ENCODE measurements at regions not wholly inside any gene's neighbourhood (a gene's known extent, or its start where the extent isn't known, plus 50 kb on each side); places are given as distances from the start of the nearest gene placed in this dataset.
"Not testable (repeated sequence)": the region's sequence is repeated elsewhere in the genome, so short reads cannot be mapped to it uniquely, and the experiment has no call there.

DNA sequence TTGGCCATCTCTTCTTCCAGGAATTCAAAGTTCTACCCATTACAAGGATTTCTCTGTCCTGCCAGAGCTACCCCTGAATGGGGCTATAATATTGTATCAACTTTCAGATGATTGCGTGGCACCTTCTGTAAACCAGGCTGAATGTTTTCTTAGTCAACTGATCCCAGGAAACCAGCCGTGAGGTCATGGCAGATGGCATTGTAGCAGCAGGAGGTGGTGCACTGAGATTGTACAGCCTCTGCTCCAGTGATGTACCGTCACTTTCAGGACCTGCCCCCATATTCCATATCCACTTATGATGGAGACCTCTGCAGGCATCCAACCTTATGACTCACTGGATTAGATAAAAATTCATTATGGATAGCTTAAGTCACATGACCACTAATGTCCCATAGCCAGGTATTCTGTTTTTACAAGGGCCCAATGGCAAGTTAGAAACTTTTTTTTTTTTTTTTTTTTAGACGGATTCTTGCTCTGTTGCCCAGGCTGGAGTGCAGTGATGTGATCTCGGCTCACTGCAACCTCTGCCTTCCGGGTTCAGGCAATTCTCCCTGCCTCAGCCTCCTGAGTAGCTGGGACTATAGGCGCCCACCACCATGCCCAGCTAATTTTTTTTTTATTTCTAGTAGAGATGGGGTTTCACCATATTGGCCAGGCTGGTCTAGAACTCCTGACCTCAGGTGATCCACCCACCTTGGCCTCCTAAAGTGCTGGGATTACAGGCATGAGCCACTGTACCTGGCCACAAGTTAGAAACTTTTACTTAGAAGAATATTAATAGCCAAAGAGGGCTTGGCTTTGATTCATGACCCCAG lies 59.8 kb upstream of the SEC11C start:
- H3K18ac ChIP-seq (ENCODE audit: extremely low read depth, low read length); H3K27ac ChIP-seq (ENCODE audit: low read depth, low read length); H4K5ac ChIP-seq (ENCODE audit: insufficient read length, low read depth, low read length); H3K79me2 ChIP-seq (ENCODE audit: control insufficient read depth in 1 of 2, insufficient read depth in 2 of 2, low read length in 2 of 2); H3K36me3 ChIP-seq (ENCODE audit: control insufficient read depth in 2 of 4, insufficient read depth in 4 of 4, low read length in 3 of 4); H4K8ac ChIP-seq (ENCODE audit: extremely low read depth, insufficient read depth, low read length); H3K23me2 ChIP-seq (ENCODE audit: low read depth, low read length); POLR2A ChIA-PET (ENCODE audit: partially characterized antibody); H3K9me3 ChIP-seq (ENCODE audit: insufficient read depth in 2 of 2, low read depth in 1 of 2, low read length in 1 of 2); H3K4ac ChIP-seq (replicated peaks; ENCODE audit: insufficient read length, low read depth, low read length); H3K4me2 ChIP-seq (ENCODE audit: insufficient read depth in 1 of 2, low read depth in 2 of 2, low read length in 2 of 2); H2BK5ac ChIP-seq (ENCODE audit: low read depth, low read length); H2BK12ac ChIP-seq (ENCODE audit: low read depth, low read length); H3K56ac ChIP-seq (replicated peaks; ENCODE audit: insufficient read length, low read depth, low read length); DNase-seq (ENCODE audit: low read depth in 1 of 2, low spot score in 2 of 2); H3K4me1 ChIP-seq (replicated peaks in 1 of 4; ENCODE audit: control insufficient read depth in 3 of 4, insufficient read depth in 4 of 4, low read length in 3 of 4); H3K14ac ChIP-seq (ENCODE audit: insufficient read length); FAIRE-seq; H2BK20ac ChIP-seq (ENCODE audit: low read length); H3K23ac ChIP-seq (ENCODE audit: insufficient read length); H2AFZ ChIP-seq (ENCODE audit: low read length); H4K91ac ChIP-seq (replicated peaks; ENCODE audit: insufficient read length, low read length); H3K4me3 ChIP-seq (ENCODE audit: extremely low read depth in 1 of 4, insufficient read depth in 2 of 4, low read depth in 3 of 4, low read length in 4 of 4); H4K20me1 ChIP-seq (replicated peaks in 1 of 2; ENCODE audit: control insufficient read depth in 1 of 2, insufficient read depth in 2 of 2, low read length in 2 of 2); H3K9ac ChIP-seq (replicated peaks in 1 of 4; ENCODE audit: extremely low read depth in 1 of 4, low read depth in 3 of 4, low read length in 3 of 4); H3K79me1 ChIP-seq (ENCODE audit: low read depth, low read length); H2AK5ac ChIP-seq (ENCODE audit: low read depth, low read length); H2BK120ac ChIP-seq (replicated peaks; ENCODE audit: low read depth, low read length); H3K27me3 ChIP-seq (replicated peaks in 1 of 4; ENCODE audit: control insufficient read depth in 3 of 4, extremely low read depth in 1 of 4, insufficient read depth in 3 of 4, low read length in 3 of 4); H2BK15ac ChIP-seq (ENCODE audit: low read length): not testable (repeated sequence)
- CTCF ChIA-PET (ENCODE audit: partially characterized antibody) = interaction anchor here (0.6 to 7.4 kb wide), 4 partner anchors 9 to 310 kb away, joined by 3 to 62 read pairs (median 32); no protein-coding TSS in a partner anchor
- WGBS, 2 experiments (ENCODE audit: extremely low coverage in 1 of 2, insufficient coverage in 1 of 2, insufficient read length in 1 of 2, insufficient replicate concordance in 2 of 2, low coverage in 1 of 2, low lambda C conversion rate in 2 of 2, missing lambda C conversion rate in 1 of 2) = 90% methylated on average over 7 of the region's 7 CpGs; no CpG with 5 or more reads in 1 of the 2 experiments
